Type B pancreatic cell (in vitro differentiated cells): ENCODE measurements at regions not wholly inside any gene's neighbourhood (a gene's known extent, or its start where the extent isn't known, plus 50 kb on each side); places are given as distances from the start of the nearest gene placed in this dataset.

ENCODE experiments used
- DNase-seq: peaks from one replicate; pipeline ENCODE4 v3.0.0; 2021; ENCODE audit warnings: mixed read lengths; ENCODE audit not compliant: unreplicated experiment; ENCODE audit errors: extremely low spot score
- H3K27ac Mint-ChIP-seq: 2 replicates; pipeline ENCODE4 v1.8.0; 2021; ENCODE audit warnings: mild to moderate bottlenecking, mixed read lengths
- H3K27me3 Mint-ChIP-seq: 2 replicates; pipeline ENCODE4 v1.8.0; 2021; ENCODE audit warnings: mixed read lengths
- H3K36me3 Mint-ChIP-seq: 2 replicates; pipeline ENCODE4 v1.8.0; 2021; ENCODE audit warnings: mixed read lengths
- H3K4me1 Mint-ChIP-seq: one replicate; pipeline ENCODE4 v1.8.0; 2021; ENCODE audit warnings: mixed read lengths; ENCODE audit not compliant: unreplicated experiment
- H3K4me3 Mint-ChIP-seq: 2 replicates; pipeline ENCODE4 v1.8.0; 2021; ENCODE audit warnings: mild to moderate bottlenecking, mixed read lengths
- H3K9me3 Mint-ChIP-seq: 2 replicates; pipeline ENCODE4 v1.8.0; 2021; ENCODE audit warnings: mixed read lengths
- TF ChIP-seq, protein P1 (sequence below): fragments of 200-600 bp; sonication (generic); conservative IDR thresholded peaks from 2 replicates; pipeline ENCODE4 v1.5.0; 2021; ENCODE audit warnings: antibody characterized with exemption, mild to moderate bottlenecking

DNA sequence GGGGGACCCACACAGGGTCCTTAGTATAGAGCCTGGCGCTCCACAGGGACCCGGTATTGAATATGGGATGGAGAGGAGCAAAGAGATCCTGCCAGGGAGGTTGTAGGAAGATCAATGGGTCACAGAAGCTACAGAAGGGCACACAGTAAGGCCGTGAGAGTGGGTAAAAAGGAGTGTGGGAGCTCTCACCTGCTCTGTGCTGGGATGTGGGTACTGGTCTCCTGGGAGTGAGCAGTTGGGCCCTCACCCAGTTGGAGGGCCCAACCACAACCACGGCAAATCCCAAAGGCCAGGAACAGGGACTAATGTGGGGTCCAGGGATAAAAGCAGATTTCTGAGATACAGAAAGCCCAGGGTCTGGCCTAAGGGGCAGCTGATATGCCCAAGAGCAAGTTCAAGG, 59.9 kb upstream of the SMOX start:
- no peaks in the 10 kb centered on the region for H3K9me3 Mint-ChIP-seq
- H3K36me3 Mint-ChIP-seq = no peaks in the 10 kb centered on the region
- H3K27me3 Mint-ChIP-seq = peaks cover 2% of the 10 kb centered on the region
- no peak overlapping the region for H3K4me3 Mint-ChIP-seq
- H3K4me1 Mint-ChIP-seq = peaks cover 11% of the 10 kb centered on the region
- H3K27ac Mint-ChIP-seq = no peak overlapping the region
- peak; percentile 44 for DNase-seq
- TF ChIP-seq, protein P1, sequence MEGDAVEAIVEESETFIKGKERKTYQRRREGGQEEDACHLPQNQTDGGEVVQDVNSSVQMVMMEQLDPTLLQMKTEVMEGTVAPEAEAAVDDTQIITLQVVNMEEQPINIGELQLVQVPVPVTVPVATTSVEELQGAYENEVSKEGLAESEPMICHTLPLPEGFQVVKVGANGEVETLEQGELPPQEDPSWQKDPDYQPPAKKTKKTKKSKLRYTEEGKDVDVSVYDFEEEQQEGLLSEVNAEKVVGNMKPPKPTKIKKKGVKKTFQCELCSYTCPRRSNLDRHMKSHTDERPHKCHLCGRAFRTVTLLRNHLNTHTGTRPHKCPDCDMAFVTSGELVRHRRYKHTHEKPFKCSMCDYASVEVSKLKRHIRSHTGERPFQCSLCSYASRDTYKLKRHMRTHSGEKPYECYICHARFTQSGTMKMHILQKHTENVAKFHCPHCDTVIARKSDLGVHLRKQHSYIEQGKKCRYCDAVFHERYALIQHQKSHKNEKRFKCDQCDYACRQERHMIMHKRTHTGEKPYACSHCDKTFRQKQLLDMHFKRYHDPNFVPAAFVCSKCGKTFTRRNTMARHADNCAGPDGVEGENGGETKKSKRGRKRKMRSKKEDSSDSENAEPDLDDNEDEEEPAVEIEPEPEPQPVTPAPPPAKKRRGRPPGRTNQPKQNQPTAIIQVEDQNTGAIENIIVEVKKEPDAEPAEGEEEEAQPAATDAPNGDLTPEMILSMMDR = no peak

DNA sequence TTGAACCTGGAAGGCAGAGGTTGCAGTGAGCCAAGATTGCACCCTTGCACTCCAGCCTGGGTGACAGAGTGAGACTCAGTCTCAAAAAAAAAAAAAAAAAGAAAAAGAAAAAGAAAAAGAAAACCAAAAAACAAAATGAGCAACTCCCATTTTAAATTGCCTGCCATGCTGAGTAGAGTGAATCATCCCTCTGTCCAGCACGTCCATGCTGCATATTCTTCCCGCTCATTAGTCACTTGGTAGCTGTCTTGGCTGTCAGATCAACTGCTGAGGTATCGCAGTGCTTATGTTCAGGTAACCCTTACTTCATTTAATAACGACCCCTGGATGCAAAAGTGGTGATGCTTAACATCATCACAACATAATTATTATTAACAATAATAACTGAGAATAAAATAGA, 60.7 kb upstream of the SMOX start:
- Mint-ChIP-seq H3K4me1 (peaks cover 16% of the 10 kb centered on the region), H3K36me3 (no peaks in the 10 kb centered on the region), H3K27ac (no peak overlapping the region), H3K4me3 (no peak overlapping the region), H3K9me3 (no peaks in the 10 kb centered on the region), H3K27me3 (peaks cover 4% of the 10 kb centered on the region)
- TF ChIP-seq, protein P1 = no peak
- no peak for DNase-seq

DNA sequence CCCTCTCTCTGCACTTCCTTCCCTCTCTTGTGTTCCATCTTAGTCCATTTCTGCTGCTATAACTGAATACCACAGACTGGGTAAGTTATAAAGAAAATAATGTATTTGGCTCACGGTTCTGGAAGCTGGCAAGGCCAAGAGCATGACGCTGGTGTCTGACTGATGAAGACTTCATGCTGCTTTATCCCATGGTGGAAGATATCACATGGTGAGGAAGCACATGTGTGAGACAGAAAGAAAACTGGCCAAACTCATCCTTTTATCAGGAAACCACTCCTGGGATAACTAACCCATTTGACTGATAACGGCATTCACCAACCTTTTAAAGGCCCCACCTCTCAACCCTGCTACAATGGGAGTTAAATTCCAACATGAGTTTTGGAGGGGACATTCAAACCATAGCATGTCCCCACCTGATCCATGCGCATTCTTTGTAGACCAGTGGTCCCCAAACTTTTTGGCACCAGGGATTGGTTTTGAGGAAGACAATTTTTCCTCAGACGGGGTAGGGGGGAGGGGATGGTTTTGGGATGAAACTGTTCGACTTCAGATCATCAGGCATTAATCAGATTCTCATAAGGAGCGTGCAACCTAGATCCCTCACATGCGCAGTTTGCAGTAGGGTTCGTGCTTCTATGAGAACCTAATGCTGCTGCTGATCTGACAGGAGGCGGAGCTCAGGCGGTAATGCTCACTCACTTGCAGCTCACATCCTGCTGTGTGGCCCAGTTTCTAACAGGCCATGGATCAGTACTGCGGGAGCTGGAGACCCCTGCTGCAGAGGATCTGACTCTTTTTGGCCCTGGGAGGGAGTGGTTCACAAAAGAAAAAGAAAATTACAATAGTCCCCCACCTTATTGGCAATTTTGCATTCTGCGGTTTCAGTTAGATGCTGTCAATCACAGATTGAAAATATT, 61.6 kb upstream of the SMOX start:
- Mint-ChIP-seq H3K4me3 (no peak overlapping the region), H3K36me3 (peaks cover 3% of the 10 kb centered on the region), H3K27me3 (peaks cover 4% of the 10 kb centered on the region), H3K4me1 (peaks cover 19% of the 10 kb centered on the region), H3K9me3 (no peaks in the 10 kb centered on the region), H3K27ac (no peak overlapping the region)
- DNase-seq = peak; percentile 11
- TF ChIP-seq, protein P1 = no peak

DNA sequence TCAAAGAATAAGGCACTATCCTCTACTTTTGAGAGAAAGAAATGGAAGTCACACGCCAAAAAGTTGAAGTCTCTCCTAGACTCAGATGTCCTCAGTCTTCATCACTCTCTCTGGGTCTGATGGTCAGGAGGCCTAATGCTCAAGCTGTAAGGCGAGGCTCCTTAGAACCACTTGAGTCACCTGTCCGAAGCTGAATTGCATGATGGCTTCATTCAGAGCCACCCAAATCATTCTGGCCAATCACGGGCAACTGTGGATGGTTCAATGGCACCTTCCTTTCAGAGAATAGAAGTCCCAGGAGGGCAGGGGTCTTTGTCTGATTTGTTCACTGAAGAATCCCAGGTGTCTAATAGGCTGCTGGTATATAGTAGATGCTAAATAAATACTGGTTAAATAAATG, 63.9 kb upstream of the SMOX start:
- no peak for DNase-seq
- Mint-ChIP-seq H3K27me3 (peaks cover 4% of the 10 kb centered on the region), H3K4me1 (peaks cover 16% of the 10 kb centered on the region), H3K9me3 (peaks cover 5% of the 10 kb centered on the region), H3K4me3 (no peak overlapping the region), H3K27ac (no peak overlapping the region), H3K36me3 (peaks cover 3% of the 10 kb centered on the region)
- TF ChIP-seq, protein P1 = no peak

DNA sequence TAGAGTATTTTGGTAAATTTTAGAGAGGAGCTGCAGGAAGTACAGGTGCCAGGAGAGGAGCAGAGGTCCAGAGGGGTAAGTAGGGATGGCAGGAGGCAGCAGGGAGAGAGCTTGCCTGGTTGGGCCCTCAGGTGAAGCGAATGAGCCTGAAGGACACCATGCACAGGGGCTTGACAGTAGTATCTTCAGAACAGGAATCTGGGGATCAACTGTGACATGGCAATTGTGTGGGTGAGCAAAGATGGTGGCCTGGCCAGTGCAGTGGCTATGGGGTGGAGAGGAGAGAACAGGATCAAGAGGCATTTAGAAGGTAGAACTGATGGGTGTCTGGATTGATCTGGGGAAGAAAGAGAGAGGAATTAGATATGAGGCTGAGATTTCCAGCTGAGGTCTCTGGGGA, 64.5 kb upstream of the SMOX start:
- H3K4me1 Mint-ChIP-seq = peaks cover 16% of the 10 kb centered on the region
- H3K4me3 Mint-ChIP-seq = no peak overlapping the region
- TF ChIP-seq, protein P1 = no peak
- peaks cover 5% of the 10 kb centered on the region for H3K9me3 Mint-ChIP-seq
- no peak overlapping the region for H3K27ac Mint-ChIP-seq
- no peak for DNase-seq
- H3K27me3 Mint-ChIP-seq = peaks cover 4% of the 10 kb centered on the region
- peaks cover 3% of the 10 kb centered on the region for H3K36me3 Mint-ChIP-seq
